GM21526 (cell line): ENCODE measurements at regions not wholly inside any gene's neighbourhood (a gene's known extent, or its start where the extent isn't known, plus 50 kb on each side); places are given as distances from the start of the nearest gene placed in this dataset.
"Not testable (repeated sequence)": the region's sequence is repeated elsewhere in the genome, so short reads cannot be mapped to it uniquely, and the experiment has no call there.

Experiments used
- ATAC-seq: cut with Tn5 transposase; IDR thresholded peaks from one replicate; pipeline ENCODE4 v1.9.1; 2021; ENCODE audit warnings: moderate library complexity; ENCODE audit not compliant: unreplicated experiment, low FRiP score

GRCh38 chr3:21042184-21042583 is 708.8 kb downstream of the ZNF385D start:
- no peak for ATAC-seq

GRCh38 chr3:21041621-21042020 is 709.4 kb downstream of the ZNF385D start:
- ATAC-seq, result no peak

GRCh38 chr3:21036888-21037287 is 714.1 kb downstream of the ZNF385D start:
- ATAC-seq, result no peak

DNA sequence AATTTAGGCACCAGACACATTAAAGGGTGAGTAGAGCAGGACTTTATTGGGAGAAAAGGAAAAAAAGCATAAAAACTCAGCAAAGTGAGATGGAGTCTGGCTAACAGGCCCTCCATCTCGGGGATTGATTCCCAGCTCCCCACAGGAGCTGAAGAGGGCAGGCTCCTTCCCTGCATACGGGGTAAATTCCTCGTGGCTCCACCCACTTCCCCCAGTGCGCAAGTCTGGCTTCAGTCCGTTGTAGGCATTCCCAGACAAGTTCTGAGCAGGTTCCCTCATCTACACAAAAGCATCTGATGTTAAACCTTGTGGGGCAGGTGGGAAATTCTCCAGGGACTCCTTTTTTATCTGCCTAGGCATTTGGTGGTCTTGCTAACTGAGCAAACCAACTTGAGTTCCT is 722.6 kb downstream of the ZNF385D start:
- ATAC-seq, result no peak

DNA sequence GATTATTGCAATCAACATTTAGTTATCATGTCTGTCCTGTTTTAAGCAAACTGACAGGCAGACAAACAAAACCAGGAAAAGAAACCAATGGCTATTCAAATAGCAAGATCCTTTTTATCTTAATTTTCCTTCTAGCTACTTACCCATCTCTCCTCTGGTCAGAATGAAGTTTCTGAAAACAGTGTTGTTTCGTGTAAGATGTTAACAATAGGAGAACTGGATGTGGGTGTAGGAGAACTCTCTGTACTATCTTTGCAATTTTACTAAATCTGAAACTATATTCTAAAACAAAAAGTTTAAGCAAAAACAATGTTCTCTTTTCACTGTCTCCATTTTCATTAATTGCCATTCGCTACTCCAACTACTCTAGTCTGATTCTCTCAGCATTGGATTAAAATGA is 726.4 kb downstream of the ZNF385D start:
- ATAC-seq, result no peak

DNA sequence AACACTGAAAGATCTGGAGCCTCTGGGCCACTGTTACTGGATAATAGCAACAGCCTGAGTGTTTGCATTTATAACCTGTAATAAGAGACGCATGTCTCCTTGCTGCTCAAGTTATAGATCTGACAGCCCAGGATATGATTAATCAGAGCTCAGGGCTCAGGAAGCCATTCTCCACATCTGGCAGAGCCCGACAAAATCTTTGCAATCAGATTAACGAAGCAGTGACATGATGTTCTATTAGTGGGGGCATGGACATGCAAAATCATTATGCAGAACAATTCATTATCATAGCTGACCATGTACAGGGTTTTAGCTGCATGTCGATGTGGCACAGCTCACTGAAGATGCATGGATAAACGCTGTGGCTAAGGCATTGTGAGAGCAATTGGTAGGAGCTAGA is 730.3 kb downstream of the ZNF385D start:
- no peak for ATAC-seq

DNA sequence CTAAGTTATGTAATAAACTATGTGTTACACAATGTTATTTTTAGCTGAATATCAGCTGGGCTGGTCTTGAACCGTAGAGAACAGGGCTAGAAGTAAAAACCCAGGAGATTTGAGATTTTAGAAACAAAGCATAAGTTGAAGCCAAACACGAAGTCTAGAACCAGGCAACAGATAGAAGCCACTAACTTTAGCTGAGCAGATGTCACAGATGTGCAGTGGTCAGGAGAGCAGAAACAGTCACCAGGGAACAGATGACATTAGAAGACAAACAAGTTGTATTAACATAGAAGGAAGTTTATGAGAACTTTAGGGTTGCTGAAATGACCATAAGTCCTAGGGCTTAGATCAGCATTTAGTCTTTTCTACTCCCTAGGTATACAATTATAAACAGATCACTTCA is 731.0 kb downstream of the ZNF385D start:
- no peak for ATAC-seq

GRCh38 chr3:21017115-21017852 is 733.7 kb downstream of the ZNF385D start:
- no peak for ATAC-seq

DNA sequence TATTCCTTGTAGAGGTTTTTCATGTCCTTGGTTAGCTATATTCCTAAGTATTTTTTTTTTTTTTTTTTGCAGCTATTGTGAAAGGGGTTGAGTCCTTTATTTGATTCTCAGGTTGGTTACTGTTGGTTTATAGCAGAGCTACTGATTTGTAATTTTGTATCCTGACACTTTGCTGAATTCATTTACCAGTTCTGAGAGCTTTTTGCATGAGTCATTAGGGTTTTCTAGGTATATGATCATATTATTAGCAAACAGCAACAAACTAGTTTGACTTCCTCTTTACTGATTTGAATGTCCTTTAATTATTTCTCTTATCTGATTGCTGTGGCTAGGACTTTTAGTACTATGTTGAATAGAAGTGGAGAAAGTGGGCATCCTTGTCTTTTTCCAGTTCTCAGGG is 737.4 kb downstream of the ZNF385D start:
- no peak for ATAC-seq

- no peak for ATAC-seq
These were observed 751.3 kb downstream of the ZNF385D start for GRCh38 chr3:20999661-21000060.

GRCh38 chr3:20997183-20997582 is 753.8 kb downstream of the ZNF385D start:
- no peak for ATAC-seq

DNA sequence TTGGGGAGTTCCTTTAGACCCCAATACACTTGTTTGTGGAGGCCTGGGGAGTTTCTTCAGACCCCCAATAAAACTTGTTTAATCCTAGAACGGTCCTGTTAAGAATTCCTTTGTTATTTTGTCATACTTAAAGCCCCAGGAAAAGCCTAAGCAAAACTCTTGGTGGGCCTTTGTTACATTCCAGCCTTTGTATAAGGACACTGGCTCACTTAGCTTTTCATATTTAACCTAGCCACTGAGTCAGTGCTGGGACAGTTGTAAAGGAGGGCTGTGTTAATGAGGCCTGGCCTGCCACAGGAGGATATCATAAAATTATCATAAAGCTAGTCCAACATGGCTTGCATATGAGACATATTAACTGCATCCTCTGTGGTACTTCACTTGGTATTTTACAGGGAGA is 760.1 kb downstream of the ZNF385D start:
- ATAC-seq, result no peak

GRCh38 chr3:20989653-20990052 is 761.4 kb downstream of the ZNF385D start:
- not testable (repeated sequence) for ATAC-seq

GRCh38 chr3:20984594-20985205 is 766.3 kb downstream of the ZNF385D start:
- no peak for ATAC-seq

DNA sequence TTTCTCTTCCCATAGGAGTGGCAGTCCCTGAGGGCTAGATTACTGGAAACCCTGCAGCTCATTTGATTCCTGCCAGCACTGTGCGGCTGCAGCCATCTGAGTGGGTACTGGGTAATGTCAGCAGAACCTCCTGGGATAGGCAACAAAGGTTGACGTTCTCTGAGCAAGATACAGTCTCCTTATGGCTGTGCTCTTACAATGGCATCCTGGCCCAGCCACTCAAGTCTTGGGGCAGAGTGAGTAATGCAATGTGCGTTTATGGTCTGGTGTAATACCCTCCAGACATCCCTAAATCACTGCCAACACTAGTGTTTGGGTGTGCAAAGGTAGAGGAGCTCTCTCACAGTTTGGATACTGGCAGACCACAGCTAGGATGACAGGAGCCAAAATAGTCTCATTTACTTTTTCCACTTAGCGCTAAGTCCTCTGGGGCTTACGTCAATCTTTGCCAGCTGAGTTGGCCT is 775.8 kb downstream of the ZNF385D start:
- ATAC-seq, result no peak

DNA sequence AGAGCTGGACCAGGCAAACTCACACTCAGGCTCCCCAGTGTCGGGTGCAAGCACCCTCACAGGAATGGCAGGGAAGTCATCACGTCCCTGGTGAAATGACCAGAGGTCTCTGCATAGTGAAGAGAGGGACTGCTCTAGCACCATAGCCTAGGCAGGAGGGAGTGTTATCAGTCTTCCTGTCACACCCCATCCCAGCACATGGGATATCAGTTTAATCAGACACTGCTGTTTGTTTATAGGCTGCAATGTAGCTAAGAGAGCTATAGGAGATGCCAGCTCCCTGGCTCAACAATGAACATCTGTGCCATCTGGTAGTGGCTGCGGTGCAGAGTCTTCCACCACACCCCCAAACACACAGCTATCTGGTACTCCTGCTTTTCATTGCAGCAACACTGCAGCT is 776.6 kb downstream of the ZNF385D start:
- no peak for ATAC-seq

- not testable (repeated sequence) for ATAC-seq
These were observed 780.2 kb downstream of the ZNF385D start for GRCh38 chr3:20970807-20971206.

GRCh38 chr3:20967485-20967884 is 781.5 kb upstream of the SGO1 start:
- not testable (repeated sequence) for ATAC-seq

- no peak for ATAC-seq
These were observed 772.2 kb upstream of the SGO1 start for GRCh38 chr3:20958161-20958560.

DNA sequence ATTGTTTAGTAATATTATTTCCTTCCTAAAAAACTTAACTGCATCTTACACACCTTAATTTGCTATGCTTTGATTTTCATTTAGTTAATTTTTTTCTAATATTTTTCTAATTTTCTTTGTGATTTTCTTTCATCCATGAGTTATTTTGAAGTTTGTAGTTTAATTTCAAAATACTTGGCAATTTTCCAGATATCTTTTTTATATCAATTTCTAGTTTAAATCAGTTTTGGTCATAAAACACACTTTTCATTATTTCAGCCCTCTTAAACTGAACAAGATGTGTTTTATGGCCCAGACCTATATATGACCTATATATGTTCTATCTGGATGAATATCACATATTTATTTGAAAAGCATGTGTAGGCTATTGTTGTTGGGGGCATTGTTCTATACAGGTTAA is 759.9 kb upstream of the SGO1 start:
- ATAC-seq, result no peak

DNA sequence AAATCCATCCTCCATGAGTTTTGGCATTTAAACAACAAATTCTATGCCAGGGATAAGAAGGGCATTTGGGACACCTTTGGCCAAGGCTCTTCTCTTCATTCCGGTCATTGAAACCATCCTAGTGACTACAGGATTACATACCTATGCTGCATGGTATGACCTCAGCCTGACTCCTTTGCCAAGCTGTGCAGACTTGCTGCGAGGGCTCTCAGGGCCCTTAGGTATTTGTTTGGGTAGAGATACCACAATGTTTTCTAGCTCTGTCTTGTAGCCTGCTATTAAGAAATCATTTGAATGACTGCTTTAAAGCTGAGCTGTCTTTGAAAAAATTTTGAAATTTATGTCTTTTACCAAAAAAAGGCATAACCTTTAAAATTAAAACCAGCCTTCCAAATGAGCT is 749.8 kb upstream of the SGO1 start:
- ATAC-seq, result no peak

GRCh38 chr3:20931834-20932233 is 745.8 kb upstream of the SGO1 start:
- ATAC-seq, result no peak
